K562 (cell line): ENCODE measurements at regions not wholly inside any gene's neighbourhood (a gene's known extent, or its start where the extent isn't known, plus 50 kb on each side); places are given as distances from the start of the nearest gene placed in this dataset.

ENCODE experiments used
- CTCF ChIP-seq, 3 experiments: IDR thresholded peaks in 2 of 3; conservative IDR thresholded peaks in 1 of 3; 2 replicates each; pipeline ENCODE4 v1.5.1; 2011 to 2012; ENCODE audit warnings: low read length in 3 of 3, mild to moderate bottlenecking in 3 of 3, control low read depth in 2 of 3, improper control_type of control experiment in 1 of 3, inconsistent platforms in 1 of 3, low read depth in 1 of 3, mixed read lengths in 1 of 3, moderate library complexity in 1 of 3; ENCODE audit not compliant: insufficient read depth in 2 of 3
- MED1 ChIP-seq: sonication (generic); formaldehyde crosslinking; IDR thresholded peaks from 2 replicates; pipeline ENCODE4 v1.8.1; 2023; ENCODE audit warnings: missing genetic modification reagents, borderline replicate concordance
- MEF2D ChIP-seq: conservative IDR thresholded peaks from 2 replicates; pipeline ENCODE4 v1.6.1; 2016; ENCODE audit warnings: low read depth, missing genetic modification characterization, missing compliant biosample characterization
- STAG1 ChIP-seq: sonication (generic); formaldehyde crosslinking; IDR thresholded peaks from 2 replicates; pipeline ENCODE4 v1.5.0; 2020; ENCODE audit warnings: missing genetic modification reagents, borderline replicate concordance

GRCh38 chr10:131519723-131520605 lies 208.4 kb upstream of the TCERG1L start:
- no peak for TF ChIP-seq STAG1 (CRISPR knock-in tag)
- no peak for TF ChIP-seq MEF2D (tag)
- TF ChIP-seq MED1 (CRISPR knock-in tag), result no peak
- no peak for TF ChIP-seq CTCF (IDR thresholded peaks at IDR 0.05 in 2 of 3, conservative IDR thresholded peaks at IDR 0.05 in 1 of 3; ENCODE audit: insufficient read depth in 2 of 3, low read depth in 1 of 3, low read length in 3 of 3)
